HG03354 (cell line): ENCODE measurements at regions not wholly inside any gene's neighbourhood (a gene's known extent, or its start where the extent isn't known, plus 50 kb on each side); places are given as distances from the start of the nearest gene placed in this dataset.
A peak's percentile ranks its signal among the peaks of the same experiment; 100 is the strongest.

ENCODE experiments used
- ATAC-seq: cut with Tn5 transposase; IDR thresholded peaks from one replicate; pipeline ENCODE4 v1.9.1; 2021; ENCODE audit warnings: mild to moderate bottlenecking; ENCODE audit not compliant: unreplicated experiment, poor library complexity, severe bottlenecking

- no peak for ATAC-seq
These were observed 450.2 kb downstream of the TLL1 start for GRCh38 chr4:166323250-166323649.

GRCh38 chr4:166324321-166324720 lies 451.3 kb downstream of the TLL1 start:
- ATAC-seq = peak; percentile 53

GRCh38 chr4:166335256-166335938 lies 462.4 kb downstream of the TLL1 start:
- ATAC-seq = no peak

- ATAC-seq = no peak
These were observed 469.0 kb downstream of the TLL1 start for GRCh38 chr4:166341992-166342391.

- peak; percentile 59 for ATAC-seq
These were observed 490.2 kb downstream of the TLL1 start for GRCh38 chr4:166363198-166363597.

- ATAC-seq = no peak
These were observed 493.0 kb downstream of the TLL1 start for GRCh38 chr4:166366012-166366411.

- ATAC-seq = no peak
These were observed 504.5 kb downstream of the TLL1 start for GRCh38 chr4:166377578-166377977.

GRCh38 chr4:166386491-166387360 lies 513.7 kb downstream of the TLL1 start:
- no peak for ATAC-seq

- ATAC-seq = no peak
These were observed 518.5 kb downstream of the TLL1 start for GRCh38 chr4:166391501-166391900.

GRCh38 chr4:166399021-166399420 lies 526.0 kb downstream of the TLL1 start:
- ATAC-seq = no peak

GRCh38 chr4:166400270-166400894 lies 527.3 kb downstream of the TLL1 start:
- ATAC-seq = no peak

- no peak for ATAC-seq
These were observed 540.3 kb downstream of the TLL1 start for GRCh38 chr4:166413356-166413755.

GRCh38 chr4:166414431-166414830 lies 541.4 kb downstream of the TLL1 start:
- no peak for ATAC-seq

GRCh38 chr4:166415749-166416148 lies 542.7 kb downstream of the TLL1 start:
- ATAC-seq = no peak

GRCh38 chr4:166421556-166422156 lies 548.6 kb downstream of the TLL1 start:
- ATAC-seq = no peak

- ATAC-seq = no peak
These were observed 549.4 kb downstream of the TLL1 start for GRCh38 chr4:166422475-166422874.

- no peak for ATAC-seq
These were observed 553.3 kb downstream of the TLL1 start for GRCh38 chr4:166426300-166426863.

GRCh38 chr4:166432125-166432524 lies 559.1 kb downstream of the TLL1 start:
- ATAC-seq = no peak

GRCh38 chr4:166432842-166433241 lies 559.8 kb downstream of the TLL1 start:
- ATAC-seq = no peak

- no peak for ATAC-seq
These were observed 562.4 kb downstream of the TLL1 start for GRCh38 chr4:166435449-166435848.
